Epidermal melanocyte (primary cell): ENCODE measurements at regions not wholly inside any gene's neighbourhood (a gene's known extent, or its start where the extent isn't known, plus 50 kb on each side); places are given as distances from the start of the nearest gene placed in this dataset.
"Not testable (repeated sequence)": the region's sequence is repeated elsewhere in the genome, so short reads cannot be mapped to it uniquely, and the experiment has no call there.

Source experiments
- DNase-seq: peaks from one replicate; pipeline ENCODE4 v3.0.0; 2011; ENCODE audit warnings: low spot score; ENCODE audit not compliant: insufficient read length

DNA sequence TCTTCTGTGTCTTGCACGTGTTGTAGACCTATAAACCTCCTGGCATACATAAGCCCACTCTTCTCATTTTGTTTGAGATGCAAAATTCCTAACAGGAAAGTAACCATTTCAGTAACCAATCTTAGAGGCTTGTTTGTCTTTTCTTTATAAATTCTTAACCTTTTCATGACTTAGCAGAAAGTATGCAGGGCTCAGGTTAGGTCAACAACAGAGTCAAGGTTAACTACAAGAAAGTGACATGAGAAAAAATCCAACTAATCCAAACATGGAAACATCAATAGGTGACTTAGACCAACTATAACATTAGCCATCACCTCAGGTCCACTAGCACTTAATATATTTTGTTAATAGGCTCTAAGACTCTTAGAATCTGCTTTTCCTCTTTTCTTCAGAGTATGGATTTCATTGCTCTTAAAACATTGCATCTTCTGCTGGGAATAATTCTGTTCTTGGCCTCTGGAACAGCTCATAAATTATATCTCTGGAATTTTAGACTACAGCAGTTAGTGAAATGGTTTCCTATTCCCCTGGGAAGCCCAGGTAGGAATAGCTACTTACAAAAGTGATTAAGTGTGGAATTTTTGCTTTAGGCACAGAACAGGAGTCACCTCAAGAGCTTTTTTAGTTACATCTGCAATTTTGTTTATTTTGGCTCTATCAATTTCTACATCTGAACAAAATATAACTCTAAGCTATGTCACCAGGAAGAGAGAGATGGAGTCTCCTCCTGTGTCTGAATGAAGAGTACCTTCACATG is 155.3 kb upstream of the ANKRD55 start:
- no peak for DNase-seq

DNA sequence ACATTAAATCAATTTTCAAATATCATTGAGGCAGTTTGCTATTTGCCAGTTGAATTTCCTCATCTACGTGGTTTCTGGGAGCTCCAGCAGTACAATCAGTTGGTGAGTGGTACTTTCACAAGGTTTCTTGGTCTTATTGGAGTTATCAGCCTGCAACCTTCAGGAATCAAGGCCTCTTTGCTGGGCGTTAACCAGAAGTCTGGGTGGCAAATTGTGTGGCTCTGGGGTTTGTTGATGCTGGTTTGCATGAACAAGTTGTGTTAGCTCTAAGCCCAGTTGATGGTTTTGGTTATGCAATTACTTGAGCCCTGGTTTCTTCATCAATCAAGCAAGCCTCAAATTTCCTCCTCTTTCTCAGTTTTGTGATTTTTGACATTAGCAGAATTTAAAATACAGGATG is 152.9 kb upstream of the ANKRD55 start:
- DNase-seq, result no peak

DNA sequence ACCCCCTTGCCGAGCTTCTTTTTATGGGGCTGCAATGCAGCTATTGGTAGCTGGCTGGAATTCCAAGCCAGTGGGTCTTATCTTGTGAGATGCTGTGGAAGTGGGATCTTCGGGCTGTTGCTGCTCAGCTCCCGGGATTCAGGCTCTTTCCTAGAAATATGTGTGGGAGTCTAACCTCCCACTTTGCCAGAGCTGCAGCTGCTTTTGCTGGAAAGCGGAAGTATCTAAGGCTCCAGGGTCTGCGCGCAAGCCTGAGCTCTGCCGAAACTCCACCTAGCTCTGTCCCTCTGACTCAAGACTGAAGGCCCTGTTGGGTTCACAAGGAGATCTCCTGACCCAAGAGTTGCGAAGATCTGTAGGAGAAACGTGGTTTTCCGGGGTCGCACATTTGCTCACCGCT is 151.1 kb upstream of the ANKRD55 start:
- DNase-seq, result no peak

DNA sequence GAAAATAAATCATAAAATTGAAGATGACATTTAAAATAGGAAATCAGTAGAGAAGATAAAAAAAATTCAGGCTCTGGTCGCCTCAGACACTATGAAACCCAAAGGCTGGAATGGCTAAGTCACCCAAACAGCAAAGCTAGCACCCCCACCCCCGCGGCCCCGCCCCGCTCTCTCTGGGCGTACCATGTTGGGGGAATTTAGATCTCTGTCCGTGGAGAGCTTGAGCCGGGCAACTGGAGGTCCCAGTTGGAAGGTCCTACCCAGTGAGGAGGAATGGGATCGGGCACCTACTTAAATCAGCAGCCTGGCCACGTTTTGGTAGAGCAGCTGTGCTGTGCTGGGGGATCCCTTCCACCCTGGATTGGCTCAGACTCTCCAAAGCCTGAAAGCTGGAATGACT is 150.6 kb upstream of the ANKRD55 start:
- no peak for DNase-seq

DNA sequence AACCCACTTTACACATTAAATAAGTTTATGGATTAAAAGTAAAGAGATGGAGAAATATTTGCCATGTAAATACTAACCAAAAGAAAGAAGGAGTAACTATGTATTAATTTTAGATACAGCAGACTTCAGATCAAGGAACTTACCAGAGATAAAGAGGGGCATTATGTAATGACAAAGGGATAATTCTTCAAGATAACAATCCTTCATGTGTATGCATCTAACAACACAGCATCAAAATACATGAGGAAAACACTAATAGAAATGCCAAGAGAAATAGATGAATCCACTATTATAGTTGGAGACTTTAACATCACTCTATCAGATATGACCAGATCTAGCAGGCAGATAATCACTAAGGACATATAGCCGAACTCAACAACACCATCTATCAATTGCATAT is 149.8 kb upstream of the ANKRD55 start:
- no peak for DNase-seq

DNA sequence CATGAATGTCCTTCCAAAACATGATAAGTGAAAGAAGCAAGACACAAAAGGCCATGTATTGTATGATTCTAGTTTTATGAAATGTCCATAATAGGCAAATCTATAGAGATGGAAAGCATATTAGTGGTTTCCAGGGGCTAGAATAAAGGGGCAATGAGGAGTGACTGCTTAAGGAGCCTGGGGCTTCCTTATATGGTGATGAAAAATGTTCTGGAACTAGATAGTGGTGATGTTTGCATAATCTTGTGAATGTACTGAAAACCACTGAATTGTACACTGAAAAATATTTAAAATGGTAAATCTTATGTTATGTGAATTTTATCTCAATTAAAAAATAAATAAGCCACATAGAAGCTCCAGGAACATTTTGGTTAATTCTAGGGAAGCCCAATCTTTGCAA is 144.4 kb upstream of the ANKRD55 start:
- DNase-seq, result no peak

DNA sequence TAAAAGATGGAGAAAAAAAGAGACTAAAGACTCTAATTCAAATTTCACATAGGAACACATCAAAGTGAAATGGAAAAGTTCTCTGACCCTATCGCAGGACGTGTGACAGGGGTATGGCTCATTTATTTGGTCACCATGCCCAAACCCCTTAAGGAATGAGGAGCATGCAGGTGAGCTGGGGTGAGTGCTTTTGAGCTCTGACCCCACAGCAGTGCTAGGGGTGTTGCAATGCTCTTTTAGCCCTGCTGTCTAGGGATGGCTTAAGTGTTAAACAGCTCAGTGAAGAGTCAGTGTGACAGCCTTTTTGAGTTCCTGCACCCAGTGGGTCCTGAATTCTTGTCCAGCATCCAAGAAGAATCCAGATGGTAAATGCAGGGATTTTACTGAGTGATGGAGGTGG is 143.0 kb upstream of the ANKRD55 start:
- DNase-seq, result no peak

DNA sequence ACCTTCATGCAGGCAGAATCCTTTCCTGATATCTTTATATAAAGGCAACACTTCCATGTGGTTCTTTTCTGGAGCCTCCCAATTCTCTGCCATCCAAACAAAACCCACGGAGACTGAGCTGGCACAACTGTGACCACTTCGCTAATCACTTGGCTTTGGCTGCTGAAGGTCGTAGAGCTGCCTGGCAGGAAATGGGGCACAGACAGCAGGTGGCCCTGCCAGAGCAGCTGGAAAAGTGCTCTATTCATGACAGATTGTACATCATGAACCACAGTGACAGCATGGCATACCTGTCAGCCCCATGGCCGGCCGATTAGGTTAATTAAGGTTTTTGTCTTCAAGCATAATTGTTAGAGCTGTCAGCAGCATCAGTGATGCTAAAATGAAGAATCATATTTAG is 141.9 kb upstream of the ANKRD55 start:
- DNase-seq, result no peak

DNA sequence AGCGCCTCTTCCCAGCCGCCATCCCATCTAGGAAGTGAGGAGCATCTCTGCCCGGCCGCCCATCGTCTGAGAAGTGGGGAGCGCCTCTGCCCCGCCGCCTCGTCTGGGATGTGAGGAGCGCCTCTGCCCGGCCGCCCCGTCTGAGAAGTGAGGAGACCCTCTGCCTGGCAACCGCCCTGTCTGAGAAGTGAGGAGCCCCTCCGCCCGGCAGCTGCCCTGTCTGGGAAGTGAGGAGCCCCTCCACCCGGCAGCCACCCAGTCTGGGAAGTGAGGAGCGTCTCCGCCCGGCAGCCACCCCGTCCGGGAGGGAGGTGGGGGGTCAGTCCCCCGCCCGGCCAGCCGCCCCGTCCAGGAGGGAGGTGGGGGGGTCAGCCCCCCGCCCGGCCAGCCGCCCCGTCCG is 139.4 kb upstream of the ANKRD55 start:
- not testable (repeated sequence) for DNase-seq

DNA sequence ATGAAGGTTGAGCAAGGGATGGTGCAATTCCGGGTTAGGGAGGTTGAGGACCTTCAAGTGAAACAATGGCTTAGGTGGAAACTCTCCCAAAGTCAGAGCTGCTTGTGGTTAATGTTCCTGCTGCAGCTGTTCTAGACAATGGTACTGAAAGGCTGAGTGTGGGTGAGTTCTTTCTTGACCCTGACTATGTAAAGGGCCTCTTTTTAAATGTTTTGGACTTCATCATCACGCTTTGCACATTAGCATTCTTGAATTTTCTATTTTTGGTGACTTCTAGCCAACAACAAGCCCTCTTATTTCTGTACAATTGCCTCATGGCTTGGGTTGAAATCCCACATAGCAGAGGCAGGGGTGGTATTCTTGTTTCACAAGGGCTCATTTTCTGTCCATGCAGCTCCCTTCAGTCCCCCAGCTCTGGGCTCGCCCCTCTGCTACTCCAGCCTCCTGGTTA is 136.3 kb upstream of the ANKRD55 start:
- DNase-seq, result no peak

DNA sequence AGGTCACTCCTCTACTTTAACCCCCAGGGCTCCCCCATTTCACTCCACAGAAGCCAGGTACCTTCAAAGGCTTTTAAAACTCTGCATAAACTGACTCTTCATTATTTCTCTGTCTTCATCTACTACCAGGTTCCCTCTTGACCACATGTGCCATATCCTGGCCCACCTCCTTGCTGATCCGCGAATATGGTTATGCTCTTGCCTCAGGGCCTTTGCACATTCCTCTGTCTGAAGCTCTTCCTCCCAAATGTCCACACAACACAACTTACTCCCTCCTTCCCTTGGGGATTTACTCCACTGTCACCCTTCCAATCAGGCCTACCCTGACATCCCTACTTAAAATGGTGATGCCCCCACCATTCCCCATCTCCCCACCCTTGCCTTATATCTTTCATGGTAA is 134.6 kb upstream of the ANKRD55 start:
- no peak for DNase-seq

DNA sequence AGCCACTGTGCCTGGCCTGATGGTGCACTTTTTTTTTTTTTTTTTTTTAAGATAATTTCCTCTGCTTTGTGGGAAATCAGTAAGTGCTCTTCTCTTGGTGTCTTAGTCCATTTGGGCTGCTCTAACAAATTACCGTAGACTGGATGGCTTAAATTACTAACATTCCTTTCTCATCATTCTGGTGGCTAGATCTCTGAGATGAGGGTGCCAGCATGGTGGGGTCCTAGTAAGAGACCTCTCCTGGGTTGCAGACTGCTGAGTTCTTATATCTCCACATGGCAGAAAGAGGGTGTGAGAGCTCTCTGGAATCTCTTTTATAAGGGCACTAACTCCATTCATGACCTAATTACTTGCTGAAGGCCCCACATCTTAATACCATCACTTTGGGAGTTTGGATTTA is 133.9 kb upstream of the ANKRD55 start:
- no peak for DNase-seq

DNA sequence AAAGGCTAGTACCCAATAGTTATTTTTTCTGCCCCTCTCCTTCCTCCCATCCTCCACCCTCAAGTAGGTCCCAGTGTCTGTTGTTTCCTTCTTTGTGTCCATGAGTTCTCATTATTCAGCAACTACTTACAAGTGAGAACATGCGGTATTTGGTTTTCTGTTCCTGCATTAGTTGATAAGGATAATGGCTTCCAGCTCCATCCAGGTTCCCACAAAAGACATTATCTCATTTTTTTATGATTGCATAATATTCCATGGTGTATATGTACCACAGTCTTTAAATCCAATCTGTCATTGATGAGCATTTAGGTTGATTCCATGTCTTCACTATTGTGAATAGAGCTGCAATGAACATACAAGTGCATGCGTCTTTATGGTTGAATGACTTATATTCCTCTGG is 128.3 kb upstream of the ANKRD55 start:
- DNase-seq, result no peak

DNA sequence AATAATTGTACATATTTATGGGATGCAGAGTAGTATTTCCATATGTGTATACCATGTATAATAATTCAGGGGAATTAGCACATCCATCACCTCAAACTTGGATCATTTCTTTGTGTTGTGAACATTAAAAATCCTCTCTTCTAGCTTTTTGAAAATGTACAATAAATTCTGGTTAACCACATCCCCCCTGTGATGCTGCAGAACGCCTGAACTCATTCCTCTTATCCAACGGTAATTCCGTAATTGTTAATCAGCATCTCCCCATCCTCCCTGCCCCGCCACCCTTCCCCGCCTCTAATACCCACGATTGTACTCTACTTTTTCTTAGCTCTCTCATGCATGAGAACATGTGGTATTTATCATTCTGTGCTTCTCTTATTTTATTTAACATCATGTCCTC is 127.7 kb upstream of the ANKRD55 start:
- DNase-seq, result no peak

DNA sequence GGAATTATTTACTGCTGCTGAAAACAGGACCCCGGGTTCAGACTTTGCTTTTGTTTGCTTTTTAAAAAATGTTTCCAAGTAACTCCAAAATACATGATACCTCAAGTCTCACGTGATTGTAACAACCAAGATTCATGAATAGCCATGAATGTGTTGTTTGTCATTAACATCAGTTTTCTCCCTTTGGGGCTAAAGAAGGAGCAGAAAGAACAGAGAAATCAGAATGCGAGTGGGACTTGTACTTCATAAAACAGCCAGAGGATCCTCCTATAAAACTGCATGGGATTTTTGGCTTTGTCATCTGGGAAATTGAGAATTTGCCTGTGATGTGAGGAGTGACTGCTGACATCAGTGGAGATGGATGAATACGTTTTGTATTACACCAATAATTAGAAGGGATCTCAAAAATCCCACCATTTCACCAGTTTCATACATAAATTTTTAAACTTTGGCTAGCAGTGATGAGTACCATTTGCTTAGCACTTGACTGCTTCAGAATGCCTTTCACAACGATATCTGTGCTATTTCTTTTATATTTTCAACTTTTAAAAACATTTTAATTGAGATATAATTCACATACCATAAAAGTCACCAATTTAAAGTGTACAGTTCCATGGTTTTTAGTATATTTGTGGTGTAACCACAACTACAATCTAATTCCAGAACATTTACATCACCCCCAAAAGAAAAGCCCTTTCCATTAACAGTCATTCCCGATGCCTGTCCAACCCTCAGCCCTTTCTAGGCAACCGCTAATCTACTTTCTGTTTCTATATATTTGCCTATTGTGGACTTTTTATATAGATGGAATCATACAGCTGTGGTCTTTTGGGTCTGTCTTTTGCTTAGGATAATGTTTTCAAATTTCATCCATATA is 126.9 kb upstream of the ANKRD55 start:
- DNase-seq, result no peak

DNA sequence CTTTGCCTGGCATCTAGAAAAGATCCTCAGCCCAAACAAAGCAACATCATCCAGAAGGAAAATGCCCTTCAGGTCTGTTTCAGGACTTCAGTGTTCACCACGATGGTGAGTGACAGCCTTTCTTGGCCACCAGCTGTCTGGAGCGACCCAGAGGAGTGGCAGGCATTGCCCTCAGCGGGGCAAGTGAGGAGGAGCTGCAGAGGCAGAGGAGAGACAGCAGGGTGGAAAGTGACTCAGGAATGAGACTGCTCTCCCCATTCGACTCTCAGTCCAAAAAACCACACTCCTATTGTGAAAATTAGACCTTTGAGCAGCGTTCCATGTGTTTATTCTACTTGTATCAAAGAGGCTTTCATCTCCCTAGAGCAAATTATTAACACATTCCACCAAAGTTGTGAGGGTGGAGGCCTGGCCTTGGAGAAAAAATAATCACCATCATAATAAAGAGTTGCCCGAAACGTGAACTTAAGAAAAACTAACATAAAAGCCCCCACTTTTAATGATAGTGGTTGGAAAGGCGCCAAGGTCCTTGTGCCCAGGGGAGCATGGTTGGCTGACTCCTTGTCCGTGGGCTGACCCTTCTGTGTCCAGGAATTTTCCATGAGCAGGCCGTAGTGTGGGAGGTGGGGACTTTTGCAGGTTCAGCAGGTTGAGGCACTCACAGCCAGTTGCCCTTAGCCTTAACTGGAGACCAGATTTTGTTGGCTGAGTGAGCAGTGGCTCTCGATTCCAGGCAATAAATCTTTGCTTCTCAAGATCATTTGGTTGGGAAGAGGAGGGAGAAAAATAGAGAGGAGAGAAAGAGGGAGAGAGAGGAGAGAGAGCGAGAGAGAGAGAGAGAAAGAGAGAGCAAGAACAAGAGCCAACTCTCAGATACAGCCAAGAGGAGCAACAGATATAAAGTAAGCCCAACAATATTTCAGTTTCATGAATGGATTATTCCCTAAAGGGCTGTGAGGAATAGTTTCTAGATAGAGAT is 125.9 kb upstream of the ANKRD55 start:
- no peak for DNase-seq

DNA sequence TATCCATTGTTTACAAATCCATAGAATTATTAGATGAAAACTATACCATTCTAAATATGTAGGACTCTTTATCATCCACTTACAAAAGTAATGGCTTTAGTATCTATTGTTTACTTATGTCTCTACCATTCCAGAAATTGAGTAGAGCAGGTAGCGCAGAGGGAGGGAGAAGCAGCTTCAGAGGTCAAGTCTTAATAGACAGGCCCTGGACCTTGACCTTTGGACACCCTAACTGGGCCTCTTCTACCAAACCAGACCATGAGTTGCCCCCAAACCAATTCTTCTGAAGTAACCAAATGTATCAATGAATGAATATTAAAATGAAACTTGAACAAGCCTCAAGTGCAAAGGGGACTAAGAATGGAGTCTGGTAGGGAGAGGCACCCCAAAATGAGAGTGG is 124.9 kb upstream of the ANKRD55 start:
- DNase-seq, result no peak

DNA sequence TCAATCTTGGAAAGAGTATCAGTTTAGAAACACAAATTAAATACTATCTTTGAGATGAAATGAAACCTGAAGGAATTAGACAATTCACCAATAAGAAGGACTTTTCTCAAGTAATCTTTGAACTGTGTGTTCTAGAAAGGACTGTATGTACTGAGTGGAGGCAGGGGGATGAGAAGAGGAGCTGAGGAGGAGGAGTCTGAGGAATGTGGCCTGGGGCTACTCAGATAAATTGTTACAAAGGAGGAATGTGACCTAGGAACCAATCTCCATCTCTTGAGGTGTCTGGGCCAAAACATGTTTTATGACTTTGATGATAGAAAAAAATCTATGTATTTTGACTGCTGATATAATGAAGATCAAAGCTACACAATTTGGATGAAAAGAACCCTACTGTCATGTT is 124.3 kb upstream of the ANKRD55 start:
- DNase-seq, result no peak

DNA sequence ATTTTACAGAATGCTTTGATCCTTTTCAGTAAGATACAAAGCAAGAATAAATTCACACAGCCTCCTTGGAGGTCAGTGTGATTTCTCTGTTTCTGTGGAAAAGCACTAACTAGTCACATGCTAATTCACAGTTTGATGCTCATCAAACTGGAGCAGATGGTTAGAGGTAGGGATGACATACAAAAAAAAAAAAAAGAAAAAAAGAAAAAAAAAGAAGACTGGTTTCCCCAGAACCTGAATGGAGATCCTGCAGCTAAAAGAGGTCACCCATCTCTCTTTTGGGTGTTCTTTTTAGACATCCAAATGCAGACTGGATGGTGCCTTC is 123.7 kb upstream of the ANKRD55 start:
- DNase-seq, result no peak

DNA sequence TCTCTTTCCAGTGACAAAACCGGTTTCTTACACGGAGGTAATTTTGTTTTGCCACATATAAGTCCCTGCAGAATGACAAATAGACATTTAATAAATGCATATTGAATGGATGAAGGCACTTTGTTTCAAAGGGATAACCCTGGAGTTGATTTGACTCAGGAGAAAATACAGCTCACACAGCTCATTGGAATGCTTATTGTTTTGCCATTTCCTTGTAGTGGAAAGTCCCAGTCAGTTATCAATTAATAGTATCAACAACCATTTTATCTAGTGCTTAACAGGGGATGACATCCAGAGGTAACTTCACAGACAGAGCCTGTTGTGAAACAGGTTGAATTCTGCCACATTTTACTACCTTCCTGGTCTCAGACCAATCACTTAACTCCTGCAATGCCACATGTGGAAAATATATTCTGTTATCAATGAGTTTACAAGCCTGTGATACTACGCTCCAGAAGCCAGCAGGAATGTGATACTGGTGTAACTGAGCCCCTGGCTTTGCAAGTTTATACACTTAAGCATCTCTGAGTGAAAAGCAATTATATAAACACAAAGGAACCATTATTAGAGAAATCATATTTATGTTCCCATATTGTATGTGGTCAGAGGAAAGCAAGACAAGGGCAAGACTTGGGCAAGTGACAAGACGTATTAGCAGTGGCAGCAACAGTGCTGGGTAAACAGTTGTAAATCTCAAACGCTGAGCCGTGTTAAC is 123.1 kb upstream of the ANKRD55 start:
- DNase-seq, result no peak

DNA sequence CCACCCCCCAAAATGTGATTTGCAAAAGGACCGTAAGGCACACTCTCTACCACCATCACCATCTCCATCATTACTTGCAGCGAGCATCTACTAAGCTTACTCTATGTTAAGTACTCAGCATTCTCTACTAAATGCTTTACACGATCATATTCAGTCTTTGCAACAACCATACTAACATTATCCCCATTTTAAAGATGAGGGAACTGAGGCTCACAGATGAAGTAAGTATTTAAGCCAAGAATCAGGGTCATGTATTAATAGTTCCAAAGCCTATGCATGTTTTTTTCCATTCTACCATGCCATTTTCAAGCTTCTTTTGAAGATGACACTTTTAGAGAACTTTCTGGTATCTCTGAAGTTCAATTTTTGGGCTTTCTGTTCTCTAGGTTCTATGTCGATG is 121.7 kb upstream of the ANKRD55 start:
- DNase-seq, result no peak
